ENCODE measurements at regions not wholly inside any gene's neighbourhood (a gene's known extent, or its start where the extent isn't known, plus 50 kb on each side); places are given as distances from the start of the nearest gene placed in this dataset.
A peak's percentile ranks its signal among the peaks of the same experiment; 100 is the strongest.

DNA sequence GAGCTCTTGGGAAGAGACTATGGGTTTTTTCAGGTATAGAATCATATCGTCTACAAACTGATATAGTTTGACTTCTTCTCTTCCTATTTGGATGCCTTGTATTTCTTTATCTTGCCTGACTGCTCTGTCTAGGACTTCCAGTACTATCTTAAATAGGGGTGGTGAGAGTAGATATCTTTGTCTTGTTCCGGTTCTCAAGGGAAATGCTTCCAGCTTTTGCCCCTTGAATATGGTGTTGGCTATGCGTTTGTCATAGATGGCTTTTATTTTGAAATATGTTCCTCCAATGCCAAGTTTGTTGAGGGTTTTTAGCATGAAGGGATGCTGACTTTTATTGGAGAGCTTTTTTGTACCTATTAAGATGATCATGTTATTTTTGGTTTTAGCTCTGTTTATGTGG is 170.3 kb downstream of the PTGER3 start:
- Histone ChIP-seq H4K20me1 (ENCODE audit: insufficient read depth, low read length, poor library complexity, severe bottlenecking) (no peaks in the 10 kb centered on the region), H3K27me3 (ENCODE audit: insufficient read depth, low read length, poor library complexity, severe bottlenecking) (no peaks in the 10 kb centered on the region), H3K9ac (ENCODE audit: low read depth, low read length, poor library complexity, severe bottlenecking) (no peak overlapping the region), H2AFZ (ENCODE audit: low read length) (no peak overlapping the region), H3K9me2 (replicated peaks; ENCODE audit: low read depth, low read length) (no peaks in the 10 kb centered on the region), H3K36me3 (ENCODE audit: insufficient read depth, low read length) (no peaks in the 10 kb centered on the region), H3K4me2 (ENCODE audit: low read depth, low read length, poor library complexity, severe bottlenecking) (no peak overlapping the region), H3F3A (ENCODE audit: low read depth) (no peaks in the 10 kb centered on the region), H3K4me3 (ENCODE audit: low read length, poor library complexity, severe bottlenecking) (no peak overlapping the region), H3K4me1 (ENCODE audit: insufficient read depth, low read length, poor library complexity, severe bottlenecking) (peaks cover 5% of the 10 kb centered on the region), H3K79me2 (ENCODE audit: insufficient read depth, low read length) (no peaks in the 10 kb centered on the region), H3K9me3 (ENCODE audit: insufficient read depth, low read depth, low read length) (no peaks in the 10 kb centered on the region)
- TF ChIP-seq CTCF (conservative IDR thresholded peaks at IDR 0.05; ENCODE audit: low read length): no peak
- TF ChIP-seq EZH2phosphoT487 (IDR thresholded peaks at IDR 0.05; ENCODE audit: borderline replicate concordance): no peak

- no peak for TF ChIP-seq EZH2phosphoT487 (IDR thresholded peaks at IDR 0.05; ENCODE audit: borderline replicate concordance)
- TF ChIP-seq CTCF (conservative IDR thresholded peaks at IDR 0.05; ENCODE audit: low read length): no peak
- no peaks in the 10 kb centered on the region for H3K9me3 ChIP-seq (ENCODE audit: insufficient read depth, low read depth, low read length)
- H2AFZ ChIP-seq (ENCODE audit: low read length): peak overlapping the region; percentile 32; the same call in 1 of the 2 replicates
- H3K4me2 ChIP-seq (ENCODE audit: low read depth, low read length, poor library complexity, severe bottlenecking): no peak overlapping the region
- no peaks in the 10 kb centered on the region for H4K20me1 ChIP-seq (ENCODE audit: insufficient read depth, low read length, poor library complexity, severe bottlenecking)
- no peaks in the 10 kb centered on the region for H3K9me2 ChIP-seq (replicated peaks; ENCODE audit: low read depth, low read length)
- H3K9ac ChIP-seq (ENCODE audit: low read depth, low read length, poor library complexity, severe bottlenecking): no peak overlapping the region
- H3K4me3 ChIP-seq (ENCODE audit: low read length, poor library complexity, severe bottlenecking): no peak overlapping the region
- no peaks in the 10 kb centered on the region for H3K79me2 ChIP-seq (ENCODE audit: insufficient read depth, low read length)
- H3K36me3 ChIP-seq (ENCODE audit: insufficient read depth, low read length): no peaks in the 10 kb centered on the region
- no peaks in the 10 kb centered on the region for H3F3A ChIP-seq (ENCODE audit: low read depth)
- no peaks in the 10 kb centered on the region for H3K27me3 ChIP-seq (ENCODE audit: insufficient read depth, low read length, poor library complexity, severe bottlenecking)
- H3K4me1 ChIP-seq (ENCODE audit: insufficient read depth, low read length, poor library complexity, severe bottlenecking): peaks cover 13% of the 10 kb centered on the region
These were observed 159.7 kb downstream of the PTGER3 start for GRCh38 chr1:70887936-70888335.

DNA sequence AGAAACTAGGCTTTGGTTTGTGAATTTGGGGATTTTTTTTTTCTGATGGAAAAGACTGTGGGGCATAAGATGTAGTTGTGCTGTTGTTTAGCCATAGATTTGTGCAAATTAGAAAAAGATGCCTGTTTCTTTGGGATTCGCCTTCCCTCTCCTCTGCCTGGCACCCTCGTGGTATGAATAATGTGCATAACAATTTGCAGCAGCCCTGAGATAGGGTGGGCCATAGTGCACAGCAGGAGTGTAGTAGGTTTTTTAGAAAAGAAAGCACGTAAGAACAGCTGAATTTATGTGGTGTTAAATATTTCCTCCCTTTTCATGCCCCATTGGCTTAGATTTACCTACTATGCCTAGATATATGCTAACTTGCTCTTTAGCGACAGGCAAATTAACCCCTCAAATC is 158.9 kb downstream of the PTGER3 start:
- no peak overlapping the region for H3K4me2 ChIP-seq (ENCODE audit: low read depth, low read length, poor library complexity, severe bottlenecking)
- no peaks in the 10 kb centered on the region for H3F3A ChIP-seq (ENCODE audit: low read depth)
- TF ChIP-seq CTCF (conservative IDR thresholded peaks at IDR 0.05; ENCODE audit: low read length) (no peak), EZH2phosphoT487 (IDR thresholded peaks at IDR 0.05; ENCODE audit: borderline replicate concordance) (no peak)
- no peaks in the 10 kb centered on the region for H3K9me2 ChIP-seq (replicated peaks; ENCODE audit: low read depth, low read length)
- no peaks in the 10 kb centered on the region for H4K20me1 ChIP-seq (ENCODE audit: insufficient read depth, low read length, poor library complexity, severe bottlenecking)
- no peak overlapping the region for H3K4me3 ChIP-seq (ENCODE audit: low read length, poor library complexity, severe bottlenecking)
- H2AFZ ChIP-seq (ENCODE audit: low read length): no peak overlapping the region
- no peaks in the 10 kb centered on the region for H3K36me3 ChIP-seq (ENCODE audit: insufficient read depth, low read length)
- peaks cover 13% of the 10 kb centered on the region for H3K4me1 ChIP-seq (ENCODE audit: insufficient read depth, low read length, poor library complexity, severe bottlenecking)
- H3K79me2 ChIP-seq (ENCODE audit: insufficient read depth, low read length): no peaks in the 10 kb centered on the region
- no peak overlapping the region for H3K9ac ChIP-seq (ENCODE audit: low read depth, low read length, poor library complexity, severe bottlenecking)
- H3K9me3 ChIP-seq (ENCODE audit: insufficient read depth, low read depth, low read length): no peaks in the 10 kb centered on the region
- no peaks in the 10 kb centered on the region for H3K27me3 ChIP-seq (ENCODE audit: insufficient read depth, low read length, poor library complexity, severe bottlenecking)
